AG09309 (cell line): ENCODE measurements at regions not wholly inside any gene's neighbourhood (a gene's known extent, or its start where the extent isn't known, plus 50 kb on each side); places are given as distances from the start of the nearest gene placed in this dataset.

ENCODE experiments used
- DNase-seq: peaks from one replicate; pipeline ENCODE4 v3.0.0-alpha.2; 2010; ENCODE audit warnings: low read depth
- H3K4me3 ChIP-seq: 2 replicates; pipeline ENCODE4 v1.5.1; 2011; ENCODE audit warnings: mild to moderate bottlenecking, low read depth, low read length, moderate library complexity; ENCODE audit not compliant: control insufficient read depth
- TF ChIP-seq, protein P1 (sequence below): IDR thresholded peaks from 2 replicates; pipeline ENCODE4 v1.5.1; 2011; ENCODE audit warnings: mild to moderate bottlenecking, low read depth, low read length, inconsistent platforms; ENCODE audit not compliant: insufficient read depth, control insufficient read depth; ENCODE audit errors: missing control alignments

DNA sequence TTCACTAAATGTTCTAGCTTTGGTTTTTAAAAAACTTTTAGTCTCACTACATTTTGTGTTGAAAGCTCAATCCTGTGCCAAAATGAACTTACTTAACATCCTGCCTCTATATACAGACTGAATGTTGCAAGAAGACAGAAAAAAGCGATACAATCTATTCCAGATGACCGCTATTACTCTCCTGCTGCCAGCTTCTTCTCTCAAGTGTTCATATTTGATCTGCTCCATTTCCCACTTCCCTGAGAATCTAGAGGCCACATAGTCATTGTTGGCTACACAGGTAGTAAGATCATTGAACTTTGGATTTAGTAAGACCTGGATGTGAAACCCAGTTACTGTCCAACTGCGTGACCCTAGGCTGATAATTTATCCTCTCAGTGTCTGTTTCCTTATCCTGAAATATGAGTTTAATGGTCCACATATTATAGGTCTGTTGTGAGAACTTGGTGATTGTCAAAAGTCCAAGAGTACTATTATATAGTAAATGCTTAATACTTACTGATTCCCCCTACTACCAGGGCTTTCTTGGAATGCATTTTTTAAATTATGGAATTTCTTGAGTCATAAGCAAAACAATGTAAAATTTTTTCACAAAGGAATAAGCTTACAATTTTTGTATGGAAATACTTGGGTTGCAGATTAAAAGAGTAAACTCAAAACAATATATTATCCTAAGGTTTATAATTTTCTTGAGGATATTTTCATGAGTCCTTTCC lies 976.8 kb upstream of the ADGRL3 start:
- TF ChIP-seq, protein P1, sequence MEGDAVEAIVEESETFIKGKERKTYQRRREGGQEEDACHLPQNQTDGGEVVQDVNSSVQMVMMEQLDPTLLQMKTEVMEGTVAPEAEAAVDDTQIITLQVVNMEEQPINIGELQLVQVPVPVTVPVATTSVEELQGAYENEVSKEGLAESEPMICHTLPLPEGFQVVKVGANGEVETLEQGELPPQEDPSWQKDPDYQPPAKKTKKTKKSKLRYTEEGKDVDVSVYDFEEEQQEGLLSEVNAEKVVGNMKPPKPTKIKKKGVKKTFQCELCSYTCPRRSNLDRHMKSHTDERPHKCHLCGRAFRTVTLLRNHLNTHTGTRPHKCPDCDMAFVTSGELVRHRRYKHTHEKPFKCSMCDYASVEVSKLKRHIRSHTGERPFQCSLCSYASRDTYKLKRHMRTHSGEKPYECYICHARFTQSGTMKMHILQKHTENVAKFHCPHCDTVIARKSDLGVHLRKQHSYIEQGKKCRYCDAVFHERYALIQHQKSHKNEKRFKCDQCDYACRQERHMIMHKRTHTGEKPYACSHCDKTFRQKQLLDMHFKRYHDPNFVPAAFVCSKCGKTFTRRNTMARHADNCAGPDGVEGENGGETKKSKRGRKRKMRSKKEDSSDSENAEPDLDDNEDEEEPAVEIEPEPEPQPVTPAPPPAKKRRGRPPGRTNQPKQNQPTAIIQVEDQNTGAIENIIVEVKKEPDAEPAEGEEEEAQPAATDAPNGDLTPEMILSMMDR: no peak
- DNase-seq: no peak
- H3K4me3 ChIP-seq: no peak overlapping the region

DNA sequence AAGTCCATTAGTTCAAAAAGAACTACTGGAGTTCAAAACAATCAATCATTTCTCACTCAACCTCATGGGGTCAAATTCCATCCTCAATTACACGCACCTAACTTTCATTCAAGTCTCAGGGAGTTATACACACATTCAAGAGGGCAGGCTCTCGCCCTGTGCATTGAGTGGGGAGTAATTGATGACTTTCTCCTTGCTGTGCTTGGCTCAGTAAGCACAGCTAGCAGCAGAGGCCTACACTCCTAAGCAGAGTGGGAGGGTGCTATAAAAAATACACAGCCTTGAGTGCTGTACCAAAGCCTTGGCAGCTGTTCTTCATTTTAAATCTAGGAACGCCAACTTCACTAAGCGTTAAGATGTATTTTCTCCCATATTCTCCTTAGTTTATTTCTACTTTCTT lies 958.3 kb upstream of the ADGRL3 start:
- TF ChIP-seq, protein P1: no peak
- no peak for DNase-seq
- no peak overlapping the region for H3K4me3 ChIP-seq

DNA sequence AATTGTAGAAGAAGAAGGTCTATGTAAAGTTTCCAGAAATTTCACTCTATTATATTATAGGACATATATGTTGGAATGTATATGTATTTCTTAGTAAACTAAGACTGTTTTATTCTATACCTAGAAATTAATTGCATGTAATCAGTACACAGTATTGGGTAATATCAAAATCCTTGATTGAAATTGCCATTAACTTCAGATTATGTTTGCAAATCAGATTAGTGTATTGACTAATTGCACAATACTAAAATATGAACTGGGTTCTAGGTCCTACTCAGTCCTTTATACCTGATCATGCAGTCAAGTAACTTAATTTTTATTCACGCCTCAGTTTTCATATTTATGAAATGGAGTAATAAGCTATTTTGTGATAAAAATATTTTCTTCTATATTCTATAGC lies 950.3 kb upstream of the ADGRL3 start:
- H3K4me3 ChIP-seq: no peak overlapping the region
- TF ChIP-seq, protein P1: no peak

DNA sequence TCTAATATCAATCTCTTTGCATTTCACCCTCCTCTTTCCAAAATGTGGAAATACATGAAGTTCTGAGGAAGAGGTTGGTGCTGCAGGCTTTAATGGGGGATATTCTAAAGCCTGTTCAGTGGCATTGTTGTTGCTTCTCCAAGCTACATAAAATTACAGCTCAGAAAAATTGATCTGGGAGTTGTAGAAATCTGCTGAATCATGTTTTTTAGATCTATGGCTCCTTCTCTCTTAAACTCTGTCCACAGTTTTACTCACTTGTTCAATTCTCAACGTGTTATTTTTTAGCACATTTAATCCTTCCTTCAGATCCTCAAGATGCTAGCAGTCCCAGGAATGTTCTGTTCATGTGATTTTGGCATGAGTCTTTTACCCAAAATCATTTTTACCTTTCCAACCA lies 949.5 kb upstream of the ADGRL3 start:
- DNase-seq: no peak
- TF ChIP-seq, protein P1: no peak
- no peak overlapping the region for H3K4me3 ChIP-seq

More for the DNA sequence above, 950.3 kb upstream of the ADGRL3 start:
- no peak for DNase-seq

DNA sequence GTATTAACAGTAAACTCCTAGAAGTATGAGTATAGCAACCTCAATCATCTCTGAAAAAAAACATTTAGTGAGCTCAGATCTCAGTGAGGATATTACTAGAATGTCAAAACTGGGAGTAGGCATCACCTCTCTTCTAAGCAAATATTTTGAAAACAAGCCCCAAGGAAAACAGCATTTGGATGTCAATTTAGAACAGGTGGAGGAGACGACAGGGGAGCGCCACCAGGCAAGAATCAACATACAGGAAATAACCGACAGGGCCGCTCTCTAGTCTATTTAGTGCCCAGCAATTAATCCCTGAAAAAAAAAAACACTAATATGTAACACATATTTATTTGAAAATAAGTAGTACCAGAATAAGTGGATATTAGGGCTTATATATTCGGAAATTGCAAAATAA lies 940.3 kb upstream of the ADGRL3 start:
- TF ChIP-seq, protein P1: no peak
- H3K4me3 ChIP-seq: no peak overlapping the region
- no peak for DNase-seq

DNA sequence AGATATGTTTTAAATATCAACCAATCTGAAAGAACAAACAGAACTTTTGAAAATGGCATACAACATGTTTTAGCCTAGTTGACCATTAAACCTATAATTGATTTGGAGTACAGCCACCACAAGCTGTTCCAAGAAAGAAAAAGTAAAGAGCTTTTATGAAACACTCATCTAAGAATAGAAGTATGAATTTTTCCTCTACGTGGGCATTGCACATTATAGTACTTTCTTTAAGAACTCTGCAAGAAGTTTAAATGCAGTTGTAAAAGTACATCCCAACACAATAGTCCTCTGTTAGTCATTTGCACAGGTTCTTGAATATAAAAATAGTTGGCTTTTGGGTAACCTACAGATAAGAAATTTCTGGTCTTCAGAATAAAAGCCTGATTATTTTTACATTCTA lies 933.6 kb upstream of the ADGRL3 start:
- TF ChIP-seq, protein P1: no peak
- no peak for DNase-seq
- H3K4me3 ChIP-seq: no peak overlapping the region
